Trophoblast cell (in vitro differentiated cells and primary cell): ENCODE measurements at regions not wholly inside any gene's neighbourhood (a gene's known extent, or its start where the extent isn't known, plus 50 kb on each side); places are given as distances from the start of the nearest gene placed in this dataset.
A peak's percentile ranks its signal among the peaks of the same experiment; 100 is the strongest.

Experiments used
- DNase-seq, 2 donors: peaks; one replicate each; pipeline ENCODE4 v3.0.0-alpha.2; 2016
- H2AFZ ChIP-seq: 2 replicates; pipeline ENCODE4 v1.6.1; 2013; ENCODE audit warnings: low read length, moderate library complexity, mild to moderate bottlenecking; ENCODE audit not compliant: insufficient read depth, poor library complexity
- H2AK5ac ChIP-seq: 2 replicates; pipeline ENCODE4 v1.6.1; 2013; ENCODE audit warnings: mild to moderate bottlenecking, low read length
- H2BK120ac ChIP-seq: 2 replicates; pipeline ENCODE4 v1.6.1; 2013; ENCODE audit warnings: low read length, mild to moderate bottlenecking, moderate library complexity; ENCODE audit not compliant: insufficient read depth, poor library complexity
- H2BK12ac ChIP-seq: 2 replicates; pipeline ENCODE4 v1.6.1; 2013; ENCODE audit warnings: mild to moderate bottlenecking, low read length, moderate library complexity
- H2BK5ac ChIP-seq: 2 replicates; pipeline ENCODE4 v1.6.1; 2013; ENCODE audit warnings: low read length, low read depth, moderate library complexity, mild to moderate bottlenecking; ENCODE audit not compliant: poor library complexity
- H3K14ac ChIP-seq: 2 replicates; pipeline ENCODE4 v1.6.1; 2013; ENCODE audit warnings: mild to moderate bottlenecking, low read length
- H3K18ac ChIP-seq: 2 replicates; pipeline ENCODE4 v1.6.1; 2013; ENCODE audit warnings: mild to moderate bottlenecking, low read length
- H3K23ac ChIP-seq: 2 replicates; pipeline ENCODE4 v1.6.1; 2013; ENCODE audit warnings: low read length
- H3K27ac ChIP-seq: 2 replicates; pipeline ENCODE4 v1.5.1; 2013; ENCODE audit warnings: low read depth, mild to moderate bottlenecking, inconsistent platforms, low read length, moderate library complexity
- H3K27me3 ChIP-seq: 2 replicates; pipeline ENCODE4 v1.6.1; 2013; ENCODE audit warnings: inconsistent platforms, mild to moderate bottlenecking, low read length, moderate library complexity; ENCODE audit not compliant: insufficient read depth
- H3K36me3 ChIP-seq, 2 experiments: 1 replicate in 1 of 2; 2 replicates in 1 of 2; pipeline ENCODE4 v1.6.1; 2013; ENCODE audit warnings: low read length in 2 of 2, mild to moderate bottlenecking in 2 of 2, moderate library complexity in 1 of 2; ENCODE audit not compliant: insufficient read depth in 2 of 2, control insufficient read depth in 1 of 2
- H3K4ac ChIP-seq: 2 replicates; pipeline ENCODE4 v1.6.1; 2013; ENCODE audit warnings: low read depth, mild to moderate bottlenecking, low read length, moderate library complexity
- H3K4me1 ChIP-seq, 2 experiments: 1 replicate in 1 of 2; 2 replicates in 1 of 2; pipeline ENCODE4 v1.6.1; 2013; ENCODE audit warnings: low read length in 2 of 2, mild to moderate bottlenecking in 2 of 2, moderate library complexity in 1 of 2; ENCODE audit not compliant: insufficient read depth in 2 of 2, control insufficient read depth in 1 of 2
- H3K4me2 ChIP-seq: 2 replicates; pipeline ENCODE4 v1.6.1; 2013; ENCODE audit warnings: inconsistent platforms, mild to moderate bottlenecking, low read length, moderate library complexity
- H3K4me3 ChIP-seq: 2 replicates; pipeline ENCODE4 v1.5.1; 2013; ENCODE audit warnings: mild to moderate bottlenecking, low read depth, low read length, inconsistent platforms
- H3K79me1 ChIP-seq: one replicate; pipeline ENCODE4 v1.6.1; 2013; ENCODE audit warnings: low read length
- H3K79me2 ChIP-seq: 2 replicates; pipeline ENCODE4 v1.6.1; 2013; ENCODE audit warnings: low read length, mild to moderate bottlenecking; ENCODE audit not compliant: control insufficient read depth, insufficient read depth, poor library complexity
- H3K9ac ChIP-seq: 2 replicates; pipeline ENCODE4 v1.6.1; 2013; ENCODE audit warnings: mild to moderate bottlenecking, low read length
- H3K9me3 ChIP-seq: 2 replicates; pipeline ENCODE4 v1.6.1; 2013; ENCODE audit warnings: low read depth, mild to moderate bottlenecking, control low read depth, inconsistent platforms, low read length; ENCODE audit not compliant: insufficient read depth
- H4K12ac ChIP-seq: 2 replicates; pipeline ENCODE4 v1.6.1; 2013; ENCODE audit warnings: low read depth, mild to moderate bottlenecking, low read length, moderate library complexity
- H4K8ac ChIP-seq: 2 replicates; pipeline ENCODE4 v1.6.1; 2013; ENCODE audit warnings: low read depth, mild to moderate bottlenecking, low read length, moderate library complexity
- H4K91ac ChIP-seq: one replicate; pipeline ENCODE4 v1.6.1; 2013; ENCODE audit warnings: low read depth, mild to moderate bottlenecking, low read length, moderate library complexity
- WGBS: extraction: QIAGEN DNeasy Blood & Tissue Kit; methylation state at CpG from one replicate; pipeline ENCODE4 v1.1.7; 2013; ENCODE audit warnings: missing lambda C conversion rate; ENCODE audit not compliant: insufficient read length, insufficient coverage; ENCODE audit errors: extremely low coverage; 5-methylcytosine and 5-hydroxymethylcytosine counted together

- Histone ChIP-seq H3K36me3 (no peaks in the 10 kb centered on the region), H3K4me2 (no peak overlapping the region), H3K27me3 (no peaks in the 10 kb centered on the region), H3K9me3 (no peaks in the 10 kb centered on the region), H2BK5ac (no peak overlapping the region), H3K4me3 (no peak overlapping the region), H2BK12ac (no peak overlapping the region), H3K27ac (no peak overlapping the region), H3K79me2 (no peaks in the 10 kb centered on the region), H4K91ac (no peak overlapping the region), H3K79me1 (no peaks in the 10 kb centered on the region), H2AK5ac (no peak overlapping the region), H3K9ac (no peak overlapping the region), H4K12ac (no peak overlapping the region), H3K4ac (no peak overlapping the region), H2AFZ (no peak overlapping the region), H3K23ac (no peak overlapping the region), H4K8ac (no peak overlapping the region), H2BK120ac (no peak overlapping the region), H3K18ac (no peak overlapping the region), H3K14ac (no peak overlapping the region), H3K4me1 (no peaks in the 10 kb centered on the region)
- no CpG with 5 or more reads among the region's 1 CpG for WGBS
- DNase-seq: no peak
Measured at GRCh38 chr10:112091703-112092102, 91.9 kb downstream of the GPAM start.

GRCh38 chr10:112092519-112092918 lies 91.0 kb downstream of the GPAM start:
- Histone ChIP-seq H3K4me2 (no peak overlapping the region), H3K79me1 (no peaks in the 10 kb centered on the region), H4K8ac (no peak overlapping the region), H3K9ac (no peak overlapping the region), H3K4me3 (no peak overlapping the region), H4K12ac (no peak overlapping the region), H3K4me1 (no peaks in the 10 kb centered on the region), H3K4ac (no peak overlapping the region), H2AFZ (no peak overlapping the region), H2BK5ac (no peak overlapping the region), H3K18ac (no peak overlapping the region), H3K9me3 (no peaks in the 10 kb centered on the region), H3K23ac (no peak overlapping the region), H3K79me2 (no peaks in the 10 kb centered on the region), H2BK12ac (no peak overlapping the region), H3K27ac (no peak overlapping the region), H4K91ac (no peak overlapping the region), H3K36me3 (no peaks in the 10 kb centered on the region), H2AK5ac (no peak overlapping the region), H2BK120ac (no peak overlapping the region), H3K27me3 (no peaks in the 10 kb centered on the region), H3K14ac (no peak overlapping the region)
- no CpG with 5 or more reads among the region's 1 CpG for WGBS
- DNase-seq: no peak

GRCh38 chr10:112094984-112095383 lies 88.6 kb downstream of the GPAM start:
- DNase-seq: no peak
- no peak overlapping the region for H3K14ac ChIP-seq
- no peak overlapping the region for H3K4ac ChIP-seq
- H3K79me2 ChIP-seq: no peaks in the 10 kb centered on the region
- no peak overlapping the region for H3K4me3 ChIP-seq
- no peaks in the 10 kb centered on the region for H3K79me1 ChIP-seq
- H3K27ac ChIP-seq: no peak overlapping the region
- H2AK5ac ChIP-seq: no peak overlapping the region
- H2BK120ac ChIP-seq: no peak overlapping the region
- no peak overlapping the region for H4K91ac ChIP-seq
- no peak overlapping the region for H2BK12ac ChIP-seq
- no peak overlapping the region for H4K8ac ChIP-seq
- no peak overlapping the region for H3K18ac ChIP-seq
- no peak overlapping the region for H4K12ac ChIP-seq
- no peak overlapping the region for H3K9ac ChIP-seq
- H3K27me3 ChIP-seq: no peaks in the 10 kb centered on the region
- H2BK5ac ChIP-seq: no peak overlapping the region
- no peaks in the 10 kb centered on the region for H3K9me3 ChIP-seq
- no peak overlapping the region for H3K23ac ChIP-seq
- no CpG with 5 or more reads among the region's 3 CpGs for WGBS
- no peaks in the 10 kb centered on the region for H3K4me1 ChIP-seq
- H3K36me3 ChIP-seq: no peaks in the 10 kb centered on the region
- H2AFZ ChIP-seq: no peak overlapping the region
- H3K4me2 ChIP-seq: no peak overlapping the region

- no peaks in the 10 kb centered on the region for H3K79me2 ChIP-seq
- no peak overlapping the region for H3K4ac ChIP-seq
- H3K14ac ChIP-seq: no peak overlapping the region
- H3K27me3 ChIP-seq: no peaks in the 10 kb centered on the region
- no peaks in the 10 kb centered on the region for H3K79me1 ChIP-seq
- H3K4me3 ChIP-seq: no peak overlapping the region
- no peak overlapping the region for H3K4me2 ChIP-seq
- no peak overlapping the region for H2BK5ac ChIP-seq
- peak in 1 of 2 donors; percentile 1 for DNase-seq
- H2AK5ac ChIP-seq: no peak overlapping the region
- H3K9ac ChIP-seq: no peak overlapping the region
- no peak overlapping the region for H3K18ac ChIP-seq
- no peak overlapping the region for H3K23ac ChIP-seq
- H3K4me1 ChIP-seq: no peaks in the 10 kb centered on the region
- no peak overlapping the region for H4K8ac ChIP-seq
- no peak overlapping the region for H4K91ac ChIP-seq
- peaks cover 1% of the 10 kb centered on the region for H3K9me3 ChIP-seq
- H3K27ac ChIP-seq: no peak overlapping the region
- H2AFZ ChIP-seq: no peak overlapping the region
- no CpG with 5 or more reads among the region's 5 CpGs for WGBS
- H2BK120ac ChIP-seq: no peak overlapping the region
- no peak overlapping the region for H4K12ac ChIP-seq
- no peaks in the 10 kb centered on the region for H3K36me3 ChIP-seq
- H2BK12ac ChIP-seq: no peak overlapping the region
Measured at GRCh38 chr10:112095731-112096130, 87.8 kb downstream of the GPAM start.
